Esophagus squamous epithelium (tissue), 4 donors: ENCODE measurements at regions not wholly inside any gene's neighbourhood (a gene's known extent, or its start where the extent isn't known, plus 50 kb on each side); places are given as distances from the start of the nearest gene placed in this dataset.

ENCODE experiments used
- CTCF ChIP-seq, 6 experiments: fragments of 450-650 bp in 4 of 6; fragments of 200-600 bp in 2 of 6; sonication (generic) in 2 of 6; IDR thresholded peaks; one replicate each; pipeline ENCODE4 v1.5.1; 2016 to 2019; ENCODE audit warnings: antibody characterized with exemption in 6 of 6, mild to moderate bottlenecking in 4 of 6, moderate library complexity in 4 of 6
- POLR2A ChIP-seq, 4 donors: fragments of 450-650 bp; IDR thresholded peaks; one replicate each; pipeline ENCODE4 v1.6.1; 2017; ENCODE audit warnings: antibody characterized with exemption in 4 of 4, mild to moderate bottlenecking in 4 of 4, moderate library complexity in 3 of 4

GRCh38 chr5:86795659-86796058 lies 177.9 kb downstream of the COX7C start:
- TF ChIP-seq CTCF (IDR thresholded peaks at IDR 0.05) (no peak), POLR2A (IDR thresholded peaks at IDR 0.05) (no peak)
